GM21529 (cell line): ENCODE measurements at regions not wholly inside any gene's neighbourhood (a gene's known extent, or its start where the extent isn't known, plus 50 kb on each side); places are given as distances from the start of the nearest gene placed in this dataset.
A peak's percentile ranks its signal among the peaks of the same experiment; 100 is the strongest.

Experiments used
- ATAC-seq: cut with Tn5 transposase; IDR thresholded peaks from one replicate; pipeline ENCODE4 v1.9.1; 2021; ENCODE audit not compliant: unreplicated experiment

DNA sequence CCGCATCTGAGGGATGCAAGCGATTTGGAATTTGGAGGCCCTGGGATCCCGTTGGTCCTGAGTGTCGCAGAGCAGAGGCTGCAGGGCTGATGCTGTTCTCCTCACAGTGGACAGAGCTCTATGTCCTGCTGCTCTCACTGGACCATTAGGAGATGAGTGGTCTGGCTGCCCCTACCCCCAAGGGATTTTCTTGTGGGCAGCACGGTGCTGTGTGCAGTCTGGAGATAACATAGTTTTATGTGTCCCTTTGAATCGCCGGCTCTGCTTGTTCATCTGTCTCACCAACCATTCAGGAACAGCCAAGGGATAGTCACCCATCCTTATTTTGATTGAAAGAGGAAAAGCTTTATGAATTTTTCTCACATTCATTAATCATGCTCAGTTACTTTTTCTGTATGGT is 49.9 kb downstream of the CHRM3 start:
- ATAC-seq = no peak

DNA sequence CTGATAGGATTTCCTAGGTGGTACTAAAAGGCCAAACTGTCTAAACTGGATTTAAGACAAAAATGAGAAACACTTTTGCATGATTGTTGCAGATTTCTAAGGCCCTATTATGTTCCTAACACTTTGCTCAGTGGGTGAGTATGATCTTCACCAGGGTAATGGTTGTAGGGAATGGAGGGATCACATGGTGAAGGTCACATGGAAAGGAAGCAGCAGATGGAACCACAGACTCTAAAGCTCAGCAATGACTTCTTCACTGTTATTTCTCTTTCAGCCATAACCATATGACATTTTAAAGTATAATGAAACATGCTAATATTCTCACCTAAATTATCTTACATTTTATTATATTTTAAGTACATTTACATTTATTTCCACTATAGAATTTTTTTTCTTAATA is 51.5 kb downstream of the CHRM3 start:
- no peak for ATAC-seq

DNA sequence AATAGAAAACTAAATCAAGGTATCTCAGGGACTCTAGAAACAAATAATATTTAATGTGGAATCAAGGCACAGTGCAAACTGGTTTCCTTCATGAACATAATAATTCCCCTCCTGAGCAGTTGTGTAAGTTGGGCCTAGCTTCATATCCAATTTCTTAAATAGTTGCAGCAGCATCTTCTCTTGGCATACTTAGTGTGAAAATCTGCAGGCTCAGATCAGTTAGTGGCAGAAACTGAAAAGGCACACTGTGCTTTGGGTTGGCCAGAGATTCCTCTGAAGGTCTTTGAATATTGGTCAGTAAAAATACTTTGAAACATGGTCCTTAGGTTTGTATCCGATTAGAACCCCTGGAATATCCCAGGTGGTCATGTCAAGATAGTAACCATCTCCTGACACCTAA is 52.5 kb downstream of the CHRM3 start:
- ATAC-seq = no peak

DNA sequence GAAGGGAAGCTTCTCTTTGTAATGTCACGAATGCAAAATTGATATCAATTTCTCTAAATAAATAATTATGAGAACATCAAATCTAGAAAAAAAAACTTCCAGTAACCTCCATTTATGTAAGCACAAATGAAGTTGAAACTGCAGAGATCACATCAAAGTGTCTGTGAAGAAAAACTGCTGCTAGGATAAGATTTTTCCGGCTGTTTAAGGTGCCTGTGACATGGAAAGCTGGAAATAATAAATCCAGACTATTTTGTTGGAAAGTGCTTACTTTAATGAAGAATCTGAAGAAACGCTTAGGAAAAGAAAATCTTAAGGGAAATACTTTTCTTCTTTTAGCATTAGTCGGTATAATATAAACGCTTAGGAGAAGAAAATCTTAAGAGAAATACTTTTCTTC is 57.0 kb downstream of the CHRM3 start:
- ATAC-seq = no peak

DNA sequence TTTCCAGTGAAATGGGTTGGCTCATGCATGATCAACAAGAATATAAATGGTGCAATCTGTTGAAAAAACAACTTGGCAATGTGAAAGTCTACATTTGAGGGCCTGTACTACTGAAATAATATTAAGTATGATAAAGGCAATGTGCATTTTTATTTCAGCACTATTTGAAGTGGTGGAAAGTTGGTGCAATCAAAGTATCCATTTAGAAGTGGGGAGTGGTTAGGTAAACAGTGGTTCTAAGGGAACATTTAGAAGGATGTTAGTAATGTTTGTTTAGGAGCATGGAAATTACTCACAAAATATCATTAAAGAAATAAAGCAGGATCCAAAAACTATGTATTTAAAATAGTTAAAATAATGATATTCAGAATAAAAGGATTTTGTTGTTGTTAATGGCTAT is 60.2 kb downstream of the CHRM3 start:
- ATAC-seq = no peak

DNA sequence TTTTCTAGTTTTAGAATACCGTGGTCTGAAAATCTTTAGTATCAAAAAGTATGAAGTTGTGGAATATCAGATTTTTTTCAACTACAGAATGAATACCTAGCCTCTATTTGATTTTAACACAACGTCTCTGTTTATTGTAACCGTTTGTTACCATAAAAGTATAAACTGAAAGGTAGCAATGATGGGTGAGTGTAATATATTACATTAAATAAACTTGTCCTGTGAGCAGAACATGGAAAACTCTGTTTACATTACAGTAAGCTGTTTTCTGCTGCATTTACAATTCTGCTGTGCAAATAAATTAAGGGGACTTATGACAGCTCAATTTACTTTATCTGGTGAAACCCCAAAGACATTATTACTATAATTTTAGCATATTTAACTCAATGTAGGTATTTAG is 62.5 kb downstream of the CHRM3 start:
- no peak for ATAC-seq

DNA sequence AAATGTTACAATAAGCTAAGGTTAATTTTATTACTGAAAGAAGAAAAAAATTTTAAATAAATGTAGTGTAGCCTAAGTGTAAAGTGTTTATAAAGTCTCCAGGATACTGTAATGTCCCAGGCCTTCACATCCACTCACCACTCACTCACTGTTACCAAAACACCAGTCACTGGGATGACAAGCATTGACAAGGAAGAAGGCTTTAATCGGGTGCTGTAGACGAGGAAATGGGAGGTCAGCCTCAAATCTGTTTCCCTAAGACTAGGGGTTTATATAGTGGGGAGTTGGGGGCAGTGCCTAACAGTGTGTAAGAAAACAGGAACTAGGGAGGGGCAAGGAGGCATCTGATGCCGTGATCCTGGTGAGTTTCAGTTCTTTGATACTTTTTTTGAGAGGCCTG is 69.4 kb downstream of the CHRM3 start:
- ATAC-seq = no peak

DNA sequence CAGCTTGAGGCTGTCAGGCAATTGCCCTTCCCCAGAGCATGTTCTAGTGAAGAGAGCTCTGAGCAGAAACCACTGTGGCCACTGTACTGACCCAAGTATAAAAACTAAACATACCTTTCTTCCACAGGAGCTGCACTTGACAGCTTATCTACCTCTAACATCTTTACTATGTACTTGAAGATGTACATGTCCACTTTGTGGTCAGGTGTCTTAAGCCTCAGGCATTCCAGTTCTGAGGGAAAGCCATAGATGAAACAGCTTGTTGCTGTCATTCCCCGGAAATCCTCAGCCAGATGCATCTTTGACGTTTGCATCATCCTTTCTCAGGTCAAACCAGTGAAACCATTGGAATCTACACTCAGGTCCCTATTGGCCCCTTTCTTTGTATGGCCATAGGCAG is 70.4 kb downstream of the CHRM3 start:
- no peak for ATAC-seq

DNA sequence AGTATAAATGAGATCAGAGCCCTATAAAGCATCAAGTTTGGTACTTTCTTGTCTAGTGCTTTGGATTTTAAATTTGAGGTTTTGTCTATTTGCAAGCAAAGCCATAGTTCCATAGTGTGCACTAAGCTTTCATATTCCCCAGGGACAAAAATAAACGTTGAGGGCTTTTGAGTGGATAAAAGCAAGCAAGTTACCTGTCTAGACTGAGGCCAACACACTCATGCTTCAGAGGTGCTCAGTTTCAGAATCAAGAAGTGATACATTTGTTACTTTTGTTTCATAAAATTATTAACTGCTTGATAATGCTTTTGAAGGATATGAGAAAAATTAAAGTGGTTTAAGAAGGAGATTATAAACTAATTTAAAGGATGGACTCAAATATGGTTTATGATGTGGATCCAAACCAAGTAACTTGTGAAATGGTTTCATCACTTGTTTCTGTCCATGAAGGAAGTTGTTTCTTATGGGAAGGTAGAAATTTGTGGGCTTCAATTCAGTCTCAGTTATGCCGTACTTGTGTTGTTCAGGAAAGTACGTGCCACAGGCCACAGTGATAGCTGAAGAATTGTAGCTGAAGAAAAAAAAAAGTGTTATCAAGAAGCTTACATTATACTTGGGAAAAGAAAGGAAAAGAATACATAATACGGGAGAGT is 71.2 kb downstream of the CHRM3 start:
- peak; percentile 27 for ATAC-seq

DNA sequence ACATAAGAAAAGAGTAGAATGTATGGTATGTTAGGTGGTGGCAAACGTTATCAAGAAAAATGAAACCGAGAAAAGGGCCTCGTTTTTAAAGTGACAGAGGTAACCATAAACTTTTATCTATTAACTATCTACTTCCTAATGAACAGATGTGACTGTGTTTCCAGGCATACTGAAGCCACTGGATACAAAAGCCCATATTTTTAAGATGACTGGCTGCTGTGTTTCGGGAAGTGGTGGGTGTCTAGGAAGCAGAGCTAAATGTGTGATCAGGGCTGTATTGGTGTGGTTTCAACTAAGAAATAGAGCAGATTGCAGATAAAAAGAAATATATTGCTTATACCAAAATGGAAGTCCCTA is 71.8 kb downstream of the CHRM3 start:
- peak; percentile 42 for ATAC-seq

DNA sequence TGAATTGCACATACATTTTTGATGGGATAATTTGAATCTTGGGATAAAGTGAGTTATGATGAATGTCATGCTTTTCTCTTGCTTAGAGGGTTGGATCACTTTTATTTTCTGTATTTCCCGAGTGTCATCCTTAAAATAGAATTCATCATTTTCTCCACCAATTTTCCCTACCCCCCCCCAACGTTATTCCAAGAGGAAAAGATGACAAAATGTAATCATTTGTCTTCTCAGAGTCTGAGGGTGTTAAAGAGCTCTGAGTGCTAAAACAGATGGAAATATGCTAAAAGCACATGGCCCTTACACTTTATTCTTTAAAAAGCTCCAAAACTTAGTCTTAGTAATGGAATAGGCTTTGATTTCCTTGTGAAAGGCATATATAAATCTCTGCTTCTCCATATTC is 81.4 kb downstream of the CHRM3 start:
- no peak for ATAC-seq

DNA sequence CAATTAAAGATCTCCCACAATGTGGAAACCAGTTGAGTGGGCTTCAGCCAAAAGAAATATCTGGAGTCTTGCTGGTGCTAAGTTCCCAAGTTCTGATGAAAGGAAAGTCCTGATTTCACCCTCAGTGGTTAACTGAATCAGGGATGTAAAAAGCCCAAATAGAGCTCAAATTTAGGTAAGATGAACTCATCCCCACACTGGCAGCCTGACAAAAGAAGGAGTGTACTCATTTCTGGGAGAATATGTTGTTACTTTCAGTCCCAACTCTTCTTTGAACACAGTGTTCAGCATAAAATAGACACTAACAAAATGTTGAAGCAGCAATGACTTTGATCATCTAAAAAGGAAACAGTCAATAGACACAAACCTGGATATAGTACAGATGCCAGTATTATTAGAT is 91.7 kb downstream of the CHRM3 start:
- no peak for ATAC-seq

DNA sequence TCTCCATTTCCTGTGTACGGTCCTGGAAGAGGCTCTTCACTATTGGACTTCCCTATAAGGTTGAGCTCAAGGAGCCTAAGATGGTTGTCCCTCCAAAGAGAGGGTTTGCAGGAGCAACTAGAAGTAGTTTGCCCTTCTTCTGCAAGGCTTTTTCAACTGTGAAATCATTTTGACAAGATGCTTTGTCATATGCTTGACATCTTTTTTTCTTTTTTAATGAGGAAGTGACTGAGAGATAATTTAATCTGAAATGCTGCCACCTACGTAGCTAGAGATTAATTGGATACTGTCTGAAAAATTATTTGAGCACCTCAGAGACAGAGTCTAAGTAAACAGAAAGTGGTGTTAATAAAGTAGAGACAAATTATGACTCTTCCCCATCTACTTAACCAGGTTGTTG is 97.0 kb downstream of the CHRM3 start:
- ATAC-seq = no peak

DNA sequence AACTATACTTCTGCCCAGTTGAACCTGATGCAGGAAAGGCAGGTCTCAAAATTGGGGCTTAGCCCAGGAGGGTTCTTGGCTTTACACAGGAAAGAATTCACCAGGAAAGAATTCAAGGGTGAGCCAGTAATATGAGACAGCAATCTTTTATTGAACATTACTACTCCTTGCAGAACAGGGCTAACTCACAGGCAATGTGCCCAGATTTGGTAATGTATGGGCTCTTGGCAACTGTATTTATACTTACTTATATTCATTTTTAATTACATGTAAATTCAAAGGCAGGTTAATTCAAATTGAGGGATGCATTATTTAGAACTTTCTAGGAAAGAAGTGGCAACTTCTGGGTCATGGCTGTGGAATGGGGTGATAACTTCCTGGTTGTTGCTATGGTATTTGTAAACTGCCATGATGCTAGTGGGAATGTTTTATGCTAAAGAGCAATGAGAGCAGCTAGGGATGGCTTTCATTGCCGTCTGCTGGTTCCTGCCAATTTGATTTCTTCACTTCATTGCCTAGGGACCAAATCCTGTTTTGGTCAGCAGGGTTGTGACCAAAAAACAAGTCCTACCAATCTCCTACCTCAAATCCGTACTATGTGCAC is 107.5 kb downstream of the CHRM3 start:
- no peak for ATAC-seq

DNA sequence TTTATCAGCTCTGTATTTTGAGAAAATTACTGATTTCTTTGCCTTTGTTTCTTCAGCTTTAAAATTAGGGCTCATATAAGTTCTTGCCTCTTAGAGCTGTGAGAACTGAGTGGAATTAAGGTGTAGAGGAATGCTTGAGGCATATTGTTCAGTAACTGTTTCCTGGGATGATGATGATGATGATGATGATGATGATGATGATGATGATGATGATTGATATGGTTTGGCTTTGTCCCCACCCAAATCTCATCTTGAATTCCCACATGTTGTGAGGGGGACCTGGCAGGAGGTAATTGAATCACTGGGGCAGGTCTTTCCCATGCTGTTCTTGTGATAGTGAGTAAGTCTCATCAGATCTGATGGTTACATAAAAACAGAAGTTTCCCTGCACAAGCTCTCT is 118.7 kb downstream of the CHRM3 start:
- no peak for ATAC-seq

DNA sequence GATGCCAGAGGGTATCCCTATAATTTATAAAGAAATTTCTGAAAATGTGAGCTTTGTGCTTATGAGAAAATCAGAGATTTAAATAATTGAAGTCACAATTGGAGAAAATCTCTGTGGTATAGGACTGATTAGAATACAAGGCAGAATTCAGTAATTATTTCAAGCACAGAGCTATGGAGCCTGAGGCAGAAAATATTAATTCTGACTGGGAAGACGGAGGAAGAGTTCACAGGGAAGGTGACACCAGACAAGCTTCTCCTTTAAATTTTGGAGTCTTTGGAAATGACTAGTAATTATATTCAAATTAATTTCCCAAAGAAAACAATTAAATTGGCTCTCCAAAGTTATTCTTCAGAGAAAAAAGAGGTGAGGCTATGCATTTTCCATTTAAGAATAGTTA is 121.5 kb downstream of the CHRM3 start:
- no peak for ATAC-seq

DNA sequence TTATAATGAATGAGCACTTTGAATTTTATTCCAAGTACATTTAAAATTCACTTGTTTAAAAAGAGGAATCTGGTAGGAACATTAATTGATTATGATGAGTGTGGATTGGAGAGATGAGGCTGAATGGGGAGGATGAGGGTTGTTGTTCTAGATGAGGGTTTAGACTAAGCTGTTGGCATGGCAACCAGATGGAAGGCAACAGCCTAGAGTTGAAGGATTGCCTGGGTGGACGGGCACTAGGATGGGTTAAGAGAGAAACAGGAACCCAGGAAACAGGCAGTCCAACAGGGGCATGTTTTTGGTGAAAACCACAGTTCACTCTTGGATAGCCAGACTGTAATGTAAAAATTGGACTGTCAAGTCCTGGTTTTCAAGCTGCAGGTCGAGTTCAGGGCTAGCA is 125.5 kb downstream of the CHRM3 start:
- ATAC-seq = no peak

DNA sequence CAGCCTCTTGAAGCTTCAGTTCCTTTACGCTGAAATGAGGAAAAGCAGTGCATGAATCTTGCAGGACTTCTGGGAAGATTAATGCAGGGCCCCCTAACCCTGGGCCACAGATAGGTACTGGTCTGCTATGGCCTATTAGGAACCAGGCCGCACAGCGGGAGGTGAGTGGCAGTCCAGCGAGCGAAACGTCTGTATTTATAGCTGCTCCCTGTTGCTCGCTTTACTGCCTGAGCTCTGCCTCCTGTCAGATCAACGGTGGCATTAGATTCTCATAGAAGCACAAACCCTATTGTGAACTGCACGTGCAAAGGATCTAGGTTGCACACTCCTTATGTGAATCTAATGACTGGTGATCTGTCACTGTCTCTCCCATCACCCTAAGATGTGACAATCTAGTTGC is 130.2 kb downstream of the CHRM3 start:
- ATAC-seq = no peak

DNA sequence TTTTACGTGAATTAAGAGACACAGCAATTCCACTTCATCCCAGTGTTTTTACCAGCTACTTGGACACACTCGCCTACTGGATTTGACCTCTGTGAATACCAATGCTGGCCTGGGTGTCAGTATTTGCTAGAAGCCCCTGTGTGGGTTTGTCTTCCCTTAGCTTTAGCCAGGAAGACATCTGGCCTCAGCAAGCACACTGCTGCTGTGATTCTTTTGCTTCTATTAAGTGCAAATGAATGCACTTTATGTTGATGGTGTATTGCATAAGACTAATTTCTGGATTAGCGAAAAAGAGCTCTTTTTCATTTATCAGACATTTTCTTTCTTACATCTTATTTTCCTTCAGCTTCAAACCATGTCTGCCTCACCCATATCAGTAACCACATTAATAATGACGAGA is 140.0 kb downstream of the CHRM3 start:
- no peak for ATAC-seq

DNA sequence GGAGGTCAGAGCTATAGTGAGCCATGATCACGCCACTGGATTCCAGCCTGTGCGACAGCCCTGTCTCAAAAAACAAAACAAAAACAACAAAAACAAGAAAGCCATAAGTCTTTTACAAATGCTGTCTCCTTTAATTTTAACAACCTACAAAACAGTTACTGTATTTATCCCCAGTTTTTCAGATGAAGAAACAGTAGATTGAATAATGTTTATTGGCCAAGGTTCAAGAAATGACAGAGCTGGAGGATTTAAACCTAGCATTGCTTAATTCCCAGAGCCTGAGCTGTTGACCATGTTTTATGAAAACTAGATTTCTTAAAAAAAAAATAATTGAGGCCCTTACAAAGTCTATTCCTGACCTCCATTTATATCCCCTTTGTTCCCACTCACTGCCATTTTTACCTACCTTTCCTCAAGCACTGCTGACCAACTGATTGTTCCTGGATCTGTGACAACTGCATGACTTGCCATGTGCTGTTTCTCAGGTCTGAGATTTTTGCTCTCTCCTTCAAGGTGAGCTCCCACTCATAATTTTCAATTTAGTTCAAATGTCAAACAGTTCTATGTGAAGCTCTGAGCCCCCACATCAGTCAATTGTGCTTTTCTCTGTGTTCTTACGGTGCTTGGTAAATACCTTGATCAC is 140.8 kb downstream of the CHRM3 start:
- no peak for ATAC-seq

DNA sequence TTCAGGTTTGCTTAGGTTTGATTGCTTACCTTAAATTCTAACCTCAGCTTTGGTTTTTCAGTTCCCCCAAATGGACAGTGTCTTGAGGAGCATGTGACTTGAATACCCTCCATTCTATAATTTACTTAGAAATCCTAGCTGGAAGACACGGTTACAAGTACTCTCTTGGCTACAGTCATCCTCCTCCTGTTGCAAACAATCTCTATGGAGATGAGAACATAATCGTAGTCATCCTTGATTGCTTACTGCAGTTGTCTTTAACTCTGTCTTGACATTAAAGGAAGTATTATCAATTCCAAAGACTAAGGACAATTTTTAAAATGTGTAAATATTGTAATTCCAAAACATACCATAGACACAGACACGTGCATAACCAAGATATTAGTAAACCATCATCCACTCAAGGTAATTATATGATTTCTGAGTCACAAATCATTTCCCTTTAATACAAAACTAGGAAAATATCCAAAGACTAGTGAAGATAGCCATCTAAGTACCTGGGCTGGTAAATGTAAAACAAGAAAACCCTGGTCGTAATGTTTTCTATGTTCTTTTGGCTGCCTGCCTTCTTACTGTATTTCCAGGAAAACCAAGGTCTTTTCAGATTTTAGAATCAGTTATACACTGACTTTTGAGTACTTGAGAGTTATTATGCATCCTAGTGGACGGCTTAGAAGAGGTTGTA is 149.9 kb downstream of the CHRM3 start:
- ATAC-seq = no peak

DNA sequence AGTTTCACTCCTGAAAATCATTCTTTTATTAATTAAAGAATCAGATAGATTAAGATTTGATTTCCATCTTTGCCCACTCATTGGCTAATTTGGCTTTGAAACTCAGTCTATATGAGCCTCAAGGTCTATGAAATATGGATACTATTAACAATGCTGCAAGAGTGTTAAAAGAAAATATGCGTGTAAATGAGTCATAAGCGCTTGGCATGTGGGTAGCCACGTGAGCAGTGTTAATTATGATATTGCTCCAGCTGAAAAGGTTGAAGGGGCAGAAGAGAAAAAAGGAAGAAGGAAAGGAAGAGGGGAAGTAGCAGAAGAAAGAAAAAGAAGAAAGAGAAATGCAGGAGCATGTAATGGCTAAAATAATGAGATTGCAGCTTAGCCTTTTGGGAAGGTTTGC is 151.4 kb downstream of the CHRM3 start:
- ATAC-seq = no peak
